ENCODE measurements at regions not wholly inside any gene's neighbourhood (a gene's known extent, or its start where the extent isn't known, plus 50 kb on each side); places are given as distances from the start of the nearest gene placed in this dataset.

DNA sequence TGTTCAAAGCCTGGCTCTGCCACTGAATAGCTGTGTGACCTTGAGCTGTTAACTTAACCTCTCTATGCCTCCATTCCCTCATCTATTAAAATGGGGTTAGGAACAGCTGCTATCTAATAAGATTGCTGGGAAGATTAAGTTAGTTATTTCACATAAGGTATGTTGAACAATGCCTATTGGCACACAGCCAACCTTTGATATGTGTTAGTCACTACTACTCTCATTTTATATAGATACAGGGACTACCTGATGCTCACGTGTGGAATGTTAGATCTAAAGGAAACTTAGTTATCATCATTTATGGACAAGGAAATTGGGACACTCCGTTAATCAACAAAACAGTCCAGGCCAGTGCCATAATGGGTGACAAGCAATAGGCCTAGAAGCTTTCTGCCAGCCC is 332.4 kb upstream of the PPP2R3A start:
- no peak overlapping the region for H3K4me3 ChIP-seq
- 70 to 87% methylated on average over 2 of the region's 2 CpGs for WGBS, 2 donors

GRCh38 chr3:135636596-135636995 is 328.9 kb upstream of the PPP2R3A start:
- intact Hi-C loops (cut with DNase I), result no loop called here
- TF ChIP-seq EP300 (IDR thresholded peaks at IDR 0.05) (no peak), POLR2AphosphoS5 (IDR thresholded peaks at IDR 0.05) (no peak), POLR2A (IDR thresholded peaks at IDR 0.05) (no peak)
- TF ChIP-seq, protein P1, sequence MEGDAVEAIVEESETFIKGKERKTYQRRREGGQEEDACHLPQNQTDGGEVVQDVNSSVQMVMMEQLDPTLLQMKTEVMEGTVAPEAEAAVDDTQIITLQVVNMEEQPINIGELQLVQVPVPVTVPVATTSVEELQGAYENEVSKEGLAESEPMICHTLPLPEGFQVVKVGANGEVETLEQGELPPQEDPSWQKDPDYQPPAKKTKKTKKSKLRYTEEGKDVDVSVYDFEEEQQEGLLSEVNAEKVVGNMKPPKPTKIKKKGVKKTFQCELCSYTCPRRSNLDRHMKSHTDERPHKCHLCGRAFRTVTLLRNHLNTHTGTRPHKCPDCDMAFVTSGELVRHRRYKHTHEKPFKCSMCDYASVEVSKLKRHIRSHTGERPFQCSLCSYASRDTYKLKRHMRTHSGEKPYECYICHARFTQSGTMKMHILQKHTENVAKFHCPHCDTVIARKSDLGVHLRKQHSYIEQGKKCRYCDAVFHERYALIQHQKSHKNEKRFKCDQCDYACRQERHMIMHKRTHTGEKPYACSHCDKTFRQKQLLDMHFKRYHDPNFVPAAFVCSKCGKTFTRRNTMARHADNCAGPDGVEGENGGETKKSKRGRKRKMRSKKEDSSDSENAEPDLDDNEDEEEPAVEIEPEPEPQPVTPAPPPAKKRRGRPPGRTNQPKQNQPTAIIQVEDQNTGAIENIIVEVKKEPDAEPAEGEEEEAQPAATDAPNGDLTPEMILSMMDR (IDR thresholded peaks at IDR 0.05), result no peak
- Histone ChIP-seq H3K36me3 (no peaks in the 10 kb centered on the region), H3K9me3 (no peaks in the 10 kb centered on the region), H3K4me1 (no peaks in the 10 kb centered on the region), H3K27me3 (no peaks in the 10 kb centered on the region), H3K4me3 (no peak overlapping the region), H3K27ac (no peak overlapping the region)
- 83 to 96% methylated on average over 1 of the region's 1 CpG for WGBS, 2 donors
- no peak for DNase-seq

More for the DNA sequence above, 332.4 kb upstream of the PPP2R3A start:
- DNase-seq, result no peak
- Histone ChIP-seq H3K4me1 (no peaks in the 10 kb centered on the region), H3K27ac (no peak overlapping the region), H3K27me3 (no peaks in the 10 kb centered on the region), H3K36me3 (no peaks in the 10 kb centered on the region), H3K9me3 (no peaks in the 10 kb centered on the region)
- intact Hi-C loops (cut with DNase I), result no loop called here
- TF ChIP-seq POLR2A (IDR thresholded peaks at IDR 0.05), result no peak
- TF ChIP-seq POLR2AphosphoS5 (IDR thresholded peaks at IDR 0.05), result no peak
- TF ChIP-seq, protein P1 (IDR thresholded peaks at IDR 0.05), result no peak
- TF ChIP-seq EP300 (IDR thresholded peaks at IDR 0.05), result no peak

DNA sequence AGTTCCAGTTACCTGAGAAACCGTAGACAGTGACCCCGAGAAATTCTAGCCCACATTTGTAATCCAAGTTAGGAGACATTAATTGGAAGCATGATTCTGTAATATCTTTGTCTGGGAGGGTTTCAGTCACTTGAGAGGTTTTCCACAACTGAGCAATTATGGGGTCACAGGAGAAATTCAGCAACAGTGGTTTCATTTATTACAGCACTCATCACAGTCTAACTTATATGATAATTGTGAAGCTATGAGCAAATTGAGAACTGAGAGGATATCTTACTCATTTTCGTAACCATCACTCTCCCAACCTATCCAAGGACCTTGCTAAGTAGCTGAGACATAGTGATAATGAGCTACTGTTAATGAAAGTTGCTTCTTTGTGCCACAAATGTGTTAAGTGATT is 328.5 kb upstream of the PPP2R3A start:
- no peak for DNase-seq
- no peak overlapping the region for H3K27ac ChIP-seq
- TF ChIP-seq POLR2A (IDR thresholded peaks at IDR 0.05) (no peak), POLR2AphosphoS5 (IDR thresholded peaks at IDR 0.05) (no peak), EP300 (IDR thresholded peaks at IDR 0.05) (no peak)
- no peak overlapping the region for H3K4me3 ChIP-seq
- intact Hi-C loops (cut with DNase I), result no loop called here
- H3K9me3 ChIP-seq, result no peaks in the 10 kb centered on the region
- H3K4me1 ChIP-seq, result no peaks in the 10 kb centered on the region
- H3K27me3 ChIP-seq, result no peaks in the 10 kb centered on the region
- WGBS, 2 donors, result 81 to 86% methylated on average over 3 of the region's 3 CpGs
- no peaks in the 10 kb centered on the region for H3K36me3 ChIP-seq

DNA sequence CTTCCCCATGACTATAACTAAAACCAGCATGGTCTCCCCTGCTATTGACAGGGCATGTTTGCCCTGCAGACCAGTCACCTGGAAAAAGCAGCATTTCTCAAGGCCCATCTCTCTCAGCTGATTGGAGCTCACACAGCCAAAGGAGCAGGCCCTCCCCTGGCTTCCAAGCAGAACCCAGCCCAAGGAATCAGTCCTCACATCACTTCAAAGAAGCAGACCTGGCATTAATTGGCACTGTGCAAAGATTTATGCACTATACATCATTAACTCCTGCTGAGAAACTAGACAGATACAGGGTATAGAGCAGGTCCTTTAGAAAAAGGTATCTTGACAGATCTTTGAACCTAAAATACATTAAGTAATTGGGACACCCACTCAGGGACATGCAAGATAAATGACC is 323.8 kb upstream of the PPP2R3A start:
- TF ChIP-seq EP300 (IDR thresholded peaks at IDR 0.05), result no peak
- no peak for TF ChIP-seq POLR2A (IDR thresholded peaks at IDR 0.05)
- TF ChIP-seq, protein P1 (IDR thresholded peaks at IDR 0.05), result no peak
- TF ChIP-seq POLR2AphosphoS5 (IDR thresholded peaks at IDR 0.05), result no peak
- no peak for DNase-seq
- peaks cover 0 to 4% (median 0%) of the 10 kb centered on the region in 4 donors for H3K9me3 ChIP-seq
- no peak overlapping the region for H3K27ac ChIP-seq
- no peaks in the 10 kb centered on the region for H3K4me1 ChIP-seq
- H3K36me3 ChIP-seq, result no peaks in the 10 kb centered on the region
- no peaks in the 10 kb centered on the region for H3K27me3 ChIP-seq
- H3K4me3 ChIP-seq, result no peak overlapping the region
- intact Hi-C loops (cut with DNase I), result no loop called here

DNA sequence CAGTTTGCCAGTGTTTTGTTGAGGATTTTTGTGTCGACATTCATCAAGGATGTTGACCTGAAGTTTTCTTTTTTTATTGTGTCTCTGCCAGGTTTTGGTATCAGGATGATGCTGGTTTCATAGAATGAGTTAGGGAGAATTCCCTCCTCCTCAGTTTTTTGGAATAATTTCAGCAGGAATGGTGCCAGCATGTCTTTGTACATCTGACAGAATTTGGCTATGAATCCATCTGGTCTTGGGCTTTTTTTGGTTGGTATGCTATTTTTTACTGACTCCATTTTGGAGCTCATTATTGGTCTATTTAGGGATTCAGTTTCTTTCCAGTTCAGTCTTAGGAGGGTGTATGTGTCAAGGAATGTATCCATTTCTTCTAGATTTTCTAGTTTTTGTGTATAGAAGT is 320.0 kb upstream of the PPP2R3A start:
- Histone ChIP-seq H3K9me3 (peaks cover 0 to 6% (median 2%) of the 10 kb centered on the region in 4 donors), H3K4me1 (no peaks in the 10 kb centered on the region), H3K27ac (no peak overlapping the region), H3K4me3 (no peak overlapping the region), H3K36me3 (no peaks in the 10 kb centered on the region), H3K27me3 (no peaks in the 10 kb centered on the region)
- WGBS, 2 donors, result 85 to 89% methylated on average over 1 of the region's 1 CpG
- no peak for DNase-seq
- TF ChIP-seq POLR2AphosphoS5 (IDR thresholded peaks at IDR 0.05) (no peak), EP300 (IDR thresholded peaks at IDR 0.05) (no peak), POLR2A (IDR thresholded peaks at IDR 0.05) (no peak)
- TF ChIP-seq, protein P1 (IDR thresholded peaks at IDR 0.05), result no peak
- intact Hi-C loops (cut with DNase I), result no loop called here

All from sigmoid colon (tissue), 6 donors.